Suprapubic skin (tissue), 4 donors: ENCODE measurements at regions not wholly inside any gene's neighbourhood (a gene's known extent, or its start where the extent isn't known, plus 50 kb on each side); places are given as distances from the start of the nearest gene placed in this dataset.
"Not testable (repeated sequence)": the region's sequence is repeated elsewhere in the genome, so short reads cannot be mapped to it uniquely, and the experiment has no call there.

Experiments
- DNase-seq, 2 donors: peaks; one replicate each; pipeline ENCODE4 v3.0.0-alpha.2; 2019; ENCODE audit warnings: low spot score in 2 of 2
- H3K27ac ChIP-seq: fragments of 200-600 bp; sonication (generic); one replicate; pipeline ENCODE4 v1.5.1; 2019
- H3K27me3 ChIP-seq: fragments of 200-600 bp; sonication (generic); one replicate; pipeline ENCODE4 v1.5.1; 2019
- H3K36me3 ChIP-seq: fragments of 200-600 bp; sonication (generic); one replicate; pipeline ENCODE4 v1.5.1; 2019
- H3K4me1 ChIP-seq: fragments of 200-600 bp; sonication (generic); one replicate; pipeline ENCODE4 v1.5.1; 2019
- H3K4me3 ChIP-seq: fragments of 200-600 bp; sonication (generic); one replicate; pipeline ENCODE4 v1.5.1; 2019; ENCODE audit warnings: mild to moderate bottlenecking
- H3K9me3 ChIP-seq: fragments of 200-600 bp; sonication (generic); one replicate; pipeline ENCODE4 v1.5.1; 2019
- EP300 ChIP-seq: sonication (generic); formaldehyde crosslinking; IDR thresholded peaks from one replicate; pipeline ENCODE4 v1.6.1; 2017; ENCODE audit warnings: antibody characterized with exemption
- POLR2A ChIP-seq, 2 donors: fragments of 450-650 bp; IDR thresholded peaks; one replicate each; pipeline ENCODE4 v1.6.1; 2017; ENCODE audit warnings: antibody characterized with exemption in 2 of 2, mild to moderate bottlenecking in 2 of 2, moderate library complexity in 2 of 2
- POLR2AphosphoS5 ChIP-seq, 3 donors: sonication (generic); formaldehyde crosslinking; IDR thresholded peaks; one replicate each; pipeline ENCODE4 v1.6.1; 2017; ENCODE audit warnings: antibody characterized with exemption in 3 of 3
- WGBS: methylation state at CpG from one replicate; pipeline ENCODE4 v1.1.5; 2018; 5-methylcytosine and 5-hydroxymethylcytosine counted together
- TF ChIP-seq, protein P1 (sequence below), 2 donors: fragments of 200-600 bp in 1 of 2; fragments of 450-650 bp in 1 of 2; sonication (generic) in 1 of 2; IDR thresholded peaks; one replicate each; pipeline ENCODE4 v1.5.1; 2016 to 2019; ENCODE audit warnings: antibody characterized with exemption in 2 of 2, mild to moderate bottlenecking in 1 of 2, moderate library complexity in 1 of 2

GRCh38 chr2:7755879-7756278 lies 838.7 kb downstream of the RNF144A start:
- H3K4me1 ChIP-seq, result no peaks in the 10 kb centered on the region
- no peaks in the 10 kb centered on the region for H3K36me3 ChIP-seq
- H3K27me3 ChIP-seq, result no peaks in the 10 kb centered on the region
- no peak for DNase-seq
- no peak for TF ChIP-seq EP300
- TF ChIP-seq, protein P1, sequence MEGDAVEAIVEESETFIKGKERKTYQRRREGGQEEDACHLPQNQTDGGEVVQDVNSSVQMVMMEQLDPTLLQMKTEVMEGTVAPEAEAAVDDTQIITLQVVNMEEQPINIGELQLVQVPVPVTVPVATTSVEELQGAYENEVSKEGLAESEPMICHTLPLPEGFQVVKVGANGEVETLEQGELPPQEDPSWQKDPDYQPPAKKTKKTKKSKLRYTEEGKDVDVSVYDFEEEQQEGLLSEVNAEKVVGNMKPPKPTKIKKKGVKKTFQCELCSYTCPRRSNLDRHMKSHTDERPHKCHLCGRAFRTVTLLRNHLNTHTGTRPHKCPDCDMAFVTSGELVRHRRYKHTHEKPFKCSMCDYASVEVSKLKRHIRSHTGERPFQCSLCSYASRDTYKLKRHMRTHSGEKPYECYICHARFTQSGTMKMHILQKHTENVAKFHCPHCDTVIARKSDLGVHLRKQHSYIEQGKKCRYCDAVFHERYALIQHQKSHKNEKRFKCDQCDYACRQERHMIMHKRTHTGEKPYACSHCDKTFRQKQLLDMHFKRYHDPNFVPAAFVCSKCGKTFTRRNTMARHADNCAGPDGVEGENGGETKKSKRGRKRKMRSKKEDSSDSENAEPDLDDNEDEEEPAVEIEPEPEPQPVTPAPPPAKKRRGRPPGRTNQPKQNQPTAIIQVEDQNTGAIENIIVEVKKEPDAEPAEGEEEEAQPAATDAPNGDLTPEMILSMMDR (IDR thresholded peaks at IDR 0.05), result no peak
- no peak for TF ChIP-seq POLR2AphosphoS5 (IDR thresholded peaks at IDR 0.05)
- TF ChIP-seq POLR2A (IDR thresholded peaks at IDR 0.05), result no peak
- no peaks in the 10 kb centered on the region for H3K9me3 ChIP-seq
- WGBS, result 87% methylated on average over 5 of the region's 5 CpGs
- no peak overlapping the region for H3K4me3 ChIP-seq
- H3K27ac ChIP-seq, result no peak overlapping the region

DNA sequence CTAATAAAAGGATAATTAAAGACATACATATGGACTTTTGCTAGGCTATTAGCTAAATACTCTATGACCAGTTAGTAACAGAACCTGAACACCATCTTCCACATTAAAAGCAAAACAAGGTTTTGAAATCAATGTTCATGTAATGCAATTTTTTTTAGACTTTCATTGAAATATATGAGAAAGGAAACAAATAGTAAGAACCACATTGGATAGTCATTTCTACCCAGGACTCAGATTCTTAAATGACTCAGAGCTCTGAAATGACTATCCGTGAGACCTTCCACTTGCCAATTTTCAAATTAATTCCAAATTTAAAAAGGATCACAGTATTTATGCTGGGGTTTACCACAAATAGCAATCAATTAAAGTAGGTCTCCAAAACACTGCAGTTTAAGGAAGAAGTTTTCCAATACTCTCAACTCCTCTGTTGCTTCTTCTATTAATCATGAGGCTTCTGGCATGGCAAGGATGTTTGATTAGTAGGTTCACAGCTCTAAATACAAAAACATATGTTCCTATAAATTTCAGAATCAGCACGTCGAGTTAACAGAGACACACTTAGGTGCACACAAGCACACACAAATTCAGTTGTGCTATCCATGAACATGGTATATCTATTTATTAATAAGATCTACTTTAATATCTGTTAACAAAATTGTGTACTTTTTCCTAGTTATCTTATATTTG lies 841.0 kb downstream of the RNF144A start:
- 87% methylated on average over 3 of the region's 3 CpGs for WGBS
- Histone ChIP-seq H3K4me1 (no peaks in the 10 kb centered on the region), H3K4me3 (no peak overlapping the region), H3K27ac (no peak overlapping the region), H3K27me3 (no peaks in the 10 kb centered on the region), H3K36me3 (no peaks in the 10 kb centered on the region), H3K9me3 (no peaks in the 10 kb centered on the region)
- DNase-seq, result no peak
- TF ChIP-seq POLR2AphosphoS5 (IDR thresholded peaks at IDR 0.05), result no peak

DNA sequence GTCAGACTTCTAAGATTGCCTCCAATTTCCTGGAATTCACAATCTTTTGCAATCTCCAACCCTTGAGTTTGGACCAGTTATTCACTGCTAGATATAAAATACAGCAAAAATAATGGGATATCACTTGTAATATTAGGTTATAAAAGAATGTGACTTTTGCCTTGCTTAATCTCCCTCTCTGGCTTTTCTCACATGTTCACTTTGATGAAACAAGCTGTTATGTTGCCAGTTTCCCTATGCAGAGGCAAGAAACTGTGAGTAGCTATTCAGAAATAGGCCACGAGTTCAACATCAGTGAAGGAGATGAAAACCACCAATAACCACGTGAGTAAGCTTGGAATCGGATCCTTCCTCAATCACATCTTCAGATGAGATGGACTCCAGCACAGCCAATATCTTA lies 842.7 kb downstream of the RNF144A start:
- Histone ChIP-seq H3K4me3 (no peak overlapping the region), H3K9me3 (no peaks in the 10 kb centered on the region), H3K27ac (no peak overlapping the region), H3K36me3 (no peaks in the 10 kb centered on the region), H3K4me1 (no peaks in the 10 kb centered on the region), H3K27me3 (no peaks in the 10 kb centered on the region)
- TF ChIP-seq EP300, result no peak
- TF ChIP-seq, protein P1 (IDR thresholded peaks at IDR 0.05), result no peak
- no peak for TF ChIP-seq POLR2AphosphoS5 (IDR thresholded peaks at IDR 0.05)
- no peak for TF ChIP-seq POLR2A (IDR thresholded peaks at IDR 0.05)
- DNase-seq, result no peak
- WGBS, result 84% methylated on average over 3 of the region's 3 CpGs

- H3K27me3 ChIP-seq, H3K36me3 ChIP-seq, H3K27ac ChIP-seq, H3K9me3 ChIP-seq, H3K4me1 ChIP-seq, H3K4me3 ChIP-seq, DNase-seq: not testable (repeated sequence)
- 100% methylated on average over 3 of the region's 3 CpGs for WGBS
Measured at GRCh38 chr2:7763418-7763817, 846.2 kb downstream of the RNF144A start.

GRCh38 chr2:7765236-7765635 lies 848.0 kb downstream of the RNF144A start:
- no peak for DNase-seq
- no peaks in the 10 kb centered on the region for H3K9me3 ChIP-seq
- no peaks in the 10 kb centered on the region for H3K4me1 ChIP-seq
- no peak for TF ChIP-seq POLR2AphosphoS5 (IDR thresholded peaks at IDR 0.05)
- TF ChIP-seq EP300, result no peak
- TF ChIP-seq POLR2A (IDR thresholded peaks at IDR 0.05), result no peak
- TF ChIP-seq, protein P1 (IDR thresholded peaks at IDR 0.05), result no peak
- no peaks in the 10 kb centered on the region for H3K36me3 ChIP-seq
- no peak overlapping the region for H3K27ac ChIP-seq
- H3K27me3 ChIP-seq, result no peaks in the 10 kb centered on the region
- WGBS, result 30% methylated on average over 1 of the region's 1 CpG
- H3K4me3 ChIP-seq, result no peak overlapping the region

DNA sequence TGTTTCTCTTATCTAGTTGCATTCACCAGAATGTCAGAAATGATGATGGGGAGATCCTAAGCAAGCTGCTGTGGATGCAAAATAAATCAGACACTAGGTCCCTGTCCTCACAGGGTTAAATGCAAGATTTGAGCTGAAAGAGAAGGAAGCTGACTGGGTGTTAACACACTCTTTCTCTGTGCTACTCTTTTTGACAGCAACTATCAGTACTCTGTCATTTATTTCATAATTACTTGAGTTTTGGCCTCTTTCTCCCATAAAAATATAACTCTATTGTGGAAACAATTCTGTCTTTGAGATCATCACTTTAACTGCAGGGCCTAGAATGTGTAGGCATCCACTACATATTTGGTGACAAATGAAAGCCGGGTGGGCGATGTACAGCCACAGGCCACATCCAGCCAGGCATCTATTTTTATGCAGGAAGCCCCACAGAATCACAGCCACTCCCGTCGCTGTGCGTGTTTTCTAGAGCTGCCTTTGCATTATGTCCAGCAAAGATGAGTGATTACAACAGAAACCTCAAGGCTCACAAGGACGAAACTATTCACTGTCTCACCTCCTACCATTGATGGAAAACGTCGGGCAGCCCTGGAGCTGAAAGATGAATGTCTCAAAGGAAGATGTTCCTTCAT lies 849.0 kb downstream of the RNF144A start:
- H3K36me3 ChIP-seq, result no peaks in the 10 kb centered on the region
- TF ChIP-seq EP300, result no peak
- TF ChIP-seq, protein P1 (IDR thresholded peaks at IDR 0.05), result no peak
- no peak for TF ChIP-seq POLR2A (IDR thresholded peaks at IDR 0.05)
- no peak for TF ChIP-seq POLR2AphosphoS5 (IDR thresholded peaks at IDR 0.05)
- H3K9me3 ChIP-seq, result no peaks in the 10 kb centered on the region
- no peaks in the 10 kb centered on the region for H3K27me3 ChIP-seq
- no peak for DNase-seq
- no peaks in the 10 kb centered on the region for H3K4me1 ChIP-seq
- 85% methylated on average over 8 of the region's 8 CpGs for WGBS
- no peak overlapping the region for H3K4me3 ChIP-seq
- H3K27ac ChIP-seq, result no peak overlapping the region
